AG04450 (cell line): ENCODE measurements at regions not wholly inside any gene's neighbourhood (a gene's known extent, or its start where the extent isn't known, plus 50 kb on each side); places are given as distances from the start of the nearest gene placed in this dataset.

Experiments used
- CTCF ChIA-PET: fragments of 300-600, 350-600 bp; formaldehyde crosslinking; extraction: SDS; loops from one replicate; lab custom pipeline; 2022; ENCODE audit warnings: antibody characterized with exemption, inconsistent platforms; lab: Charles Lee
- POLR2A ChIA-PET: fragments of 350-600 bp; formaldehyde crosslinking; extraction: SDS; loops from one replicate; lab custom pipeline; 2021; ENCODE audit warnings: antibody characterized with exemption, inconsistent platforms; lab: Yijun Ruan, JAX
- DNase-seq: peaks from one replicate; pipeline ENCODE4 v3.0.0-alpha.2; 2011; ENCODE audit warnings: low read depth, low spot score
- H3K27ac ChIP-seq: one replicate; pipeline ENCODE4 v1.5.1; 2012; ENCODE audit warnings: low read depth, low read length, control low read depth
- H3K27me3 ChIP-seq: one replicate; pipeline ENCODE4 v1.6.0; 2012; ENCODE audit warnings: low read length; ENCODE audit not compliant: control insufficient read depth, insufficient read depth
- H3K4me3 ChIP-seq: 2 replicates; pipeline ENCODE4 v1.5.1; 2011; ENCODE audit warnings: mild to moderate bottlenecking, low read depth, low read length, control low read depth
- H3K9me3 ChIP-seq: 2 replicates; pipeline ENCODE4 v1.5.1; 2012; ENCODE audit warnings: low read length; ENCODE audit not compliant: control insufficient read depth, insufficient read depth
- TF ChIP-seq, protein P1 (sequence below): IDR thresholded peaks from 2 replicates; pipeline ENCODE4 v1.5.1; 2011; ENCODE audit warnings: low read depth, low read length, control low read depth, inconsistent platforms

GRCh38 chr1:82632155-82632554 is 831.4 kb downstream of the ADGRL2 start:
- H3K9me3 ChIP-seq, result no peaks in the 10 kb centered on the region
- no peaks in the 10 kb centered on the region for H3K27me3 ChIP-seq
- no peak overlapping the region for H3K27ac ChIP-seq
- no peak for DNase-seq
- no peak overlapping the region for H3K4me3 ChIP-seq
- POLR2A ChIA-PET, result no interaction called here
- CTCF ChIA-PET, result no interaction called here
- TF ChIP-seq, protein P1, sequence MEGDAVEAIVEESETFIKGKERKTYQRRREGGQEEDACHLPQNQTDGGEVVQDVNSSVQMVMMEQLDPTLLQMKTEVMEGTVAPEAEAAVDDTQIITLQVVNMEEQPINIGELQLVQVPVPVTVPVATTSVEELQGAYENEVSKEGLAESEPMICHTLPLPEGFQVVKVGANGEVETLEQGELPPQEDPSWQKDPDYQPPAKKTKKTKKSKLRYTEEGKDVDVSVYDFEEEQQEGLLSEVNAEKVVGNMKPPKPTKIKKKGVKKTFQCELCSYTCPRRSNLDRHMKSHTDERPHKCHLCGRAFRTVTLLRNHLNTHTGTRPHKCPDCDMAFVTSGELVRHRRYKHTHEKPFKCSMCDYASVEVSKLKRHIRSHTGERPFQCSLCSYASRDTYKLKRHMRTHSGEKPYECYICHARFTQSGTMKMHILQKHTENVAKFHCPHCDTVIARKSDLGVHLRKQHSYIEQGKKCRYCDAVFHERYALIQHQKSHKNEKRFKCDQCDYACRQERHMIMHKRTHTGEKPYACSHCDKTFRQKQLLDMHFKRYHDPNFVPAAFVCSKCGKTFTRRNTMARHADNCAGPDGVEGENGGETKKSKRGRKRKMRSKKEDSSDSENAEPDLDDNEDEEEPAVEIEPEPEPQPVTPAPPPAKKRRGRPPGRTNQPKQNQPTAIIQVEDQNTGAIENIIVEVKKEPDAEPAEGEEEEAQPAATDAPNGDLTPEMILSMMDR, result no peak

DNA sequence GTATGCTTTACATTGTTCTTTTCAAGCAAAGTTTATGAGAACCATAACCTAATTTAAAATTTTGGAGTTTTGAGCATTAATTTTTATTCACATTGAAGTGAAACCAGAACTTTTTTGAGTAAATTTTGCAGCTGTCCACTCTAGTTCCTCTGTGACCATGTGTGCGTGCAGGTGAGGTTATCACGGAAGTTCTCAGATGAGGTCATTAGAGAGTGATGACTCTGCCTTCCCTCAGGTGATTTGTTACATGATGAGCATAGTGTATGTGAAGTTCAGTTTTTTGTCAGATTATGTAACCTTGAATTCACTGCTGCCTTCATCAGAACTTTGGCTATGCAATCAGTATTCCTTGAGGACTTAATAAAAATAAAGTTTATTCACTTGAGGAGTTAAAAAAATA is 828.2 kb downstream of the ADGRL2 start:
- ChIA-PET POLR2A (no interaction called here), CTCF (no interaction called here)
- Histone ChIP-seq H3K27ac (no peak overlapping the region), H3K27me3 (no peaks in the 10 kb centered on the region), H3K9me3 (no peaks in the 10 kb centered on the region), H3K4me3 (no peak overlapping the region)
- no peak for DNase-seq
- TF ChIP-seq, protein P1, result no peak

- Histone ChIP-seq H3K9me3 (no peaks in the 10 kb centered on the region), H3K4me3 (no peak overlapping the region), H3K27ac (no peak overlapping the region), H3K27me3 (no peaks in the 10 kb centered on the region)
- no peak for DNase-seq
- POLR2A ChIA-PET, result no interaction called here
- TF ChIP-seq, protein P1, result no peak
- CTCF ChIA-PET, result no interaction called here
These were observed 824.8 kb downstream of the ADGRL2 start for GRCh38 chr1:82625537-82625936.

DNA sequence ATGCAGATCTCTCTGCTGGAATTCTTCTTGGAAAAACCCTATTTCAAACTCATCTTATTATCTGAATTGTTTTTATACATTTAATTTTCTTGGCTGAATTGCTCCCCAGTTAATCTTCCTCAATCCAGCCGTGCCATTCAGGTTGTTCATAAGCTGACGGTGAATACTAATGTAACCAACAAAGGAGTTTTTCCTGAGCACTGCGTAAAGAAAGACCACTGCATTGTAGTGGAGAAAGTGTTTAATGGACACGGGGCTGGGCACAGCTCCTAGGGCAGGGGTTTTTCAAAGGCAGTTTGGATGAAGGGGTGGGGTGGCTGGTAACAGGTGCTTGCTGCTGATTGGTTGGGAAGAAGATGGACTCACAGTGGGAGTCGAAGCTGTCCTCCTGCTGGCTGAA is 820.3 kb downstream of the ADGRL2 start:
- POLR2A ChIA-PET, result no interaction called here
- Histone ChIP-seq H3K27me3 (no peaks in the 10 kb centered on the region), H3K9me3 (no peaks in the 10 kb centered on the region), H3K27ac (no peak overlapping the region), H3K4me3 (no peak overlapping the region)
- CTCF ChIA-PET, result no interaction called here
- no peak for DNase-seq
- TF ChIP-seq, protein P1, result no peak

- ChIA-PET POLR2A (no interaction called here), CTCF (no interaction called here)
- no peak for DNase-seq
- Histone ChIP-seq H3K9me3 (no peaks in the 10 kb centered on the region), H3K27ac (no peak overlapping the region), H3K4me3 (no peak overlapping the region), H3K27me3 (no peaks in the 10 kb centered on the region)
- TF ChIP-seq, protein P1, result no peak
These were observed 813.4 kb downstream of the ADGRL2 start for GRCh38 chr1:82614090-82614489.
